Epithelial cell of proximal tubule (primary cell): ENCODE measurements at regions not wholly inside any gene's neighbourhood (a gene's known extent, or its start where the extent isn't known, plus 50 kb on each side); places are given as distances from the start of the nearest gene placed in this dataset.

Experiments used
- DNase-seq: peaks from one replicate; pipeline ENCODE4 v3.0.0-alpha.2; 2011; ENCODE audit warnings: low read depth
- H3K4me3 ChIP-seq: 2 replicates; pipeline ENCODE4 v1.5.1; 2011; ENCODE audit warnings: low read depth, mild to moderate bottlenecking, low read length
- CTCF ChIP-seq: conservative IDR thresholded peaks from 2 replicates; pipeline ENCODE4 v1.5.1; 2012; ENCODE audit warnings: low read depth, mild to moderate bottlenecking, low read length

GRCh38 chr18:53790786-53791185 is 433.7 kb downstream of the MBD2 start:
- no peak for DNase-seq
- no peak overlapping the region for H3K4me3 ChIP-seq

GRCh38 chr18:53789376-53790247 is 434.9 kb downstream of the MBD2 start:
- no peak overlapping the region for H3K4me3 ChIP-seq
- DNase-seq, result no peak
- no peak for TF ChIP-seq CTCF

More at GRCh38 chr18:53790786-53791185, 433.7 kb downstream of the MBD2 start:
- TF ChIP-seq CTCF, result no peak

- TF ChIP-seq CTCF, result no peak
- no peak for DNase-seq
- H3K4me3 ChIP-seq, result no peak overlapping the region
These were observed 438.7 kb downstream of the MBD2 start for GRCh38 chr18:53785811-53786210.

- no peak for TF ChIP-seq CTCF
- no peak for DNase-seq
These were observed 440.2 kb downstream of the MBD2 start for GRCh38 chr18:53784253-53784652.

GRCh38 chr18:53780666-53781065 is 443.8 kb downstream of the MBD2 start:
- no peak for DNase-seq
- TF ChIP-seq CTCF, result no peak
- H3K4me3 ChIP-seq, result no peak overlapping the region

More at GRCh38 chr18:53784253-53784652, 440.2 kb downstream of the MBD2 start:
- H3K4me3 ChIP-seq, result no peak overlapping the region

- H3K4me3 ChIP-seq, result no peak overlapping the region
- DNase-seq, result no peak
- no peak for TF ChIP-seq CTCF
These were observed 452.2 kb downstream of the MBD2 start for GRCh38 chr18:53772293-53772692.

- H3K4me3 ChIP-seq, result no peak overlapping the region
- DNase-seq, result no peak
- TF ChIP-seq CTCF, result no peak
These were observed 452.8 kb downstream of the MBD2 start for GRCh38 chr18:53771664-53772063.
